Stimulated activated CD4-positive, alpha-beta T cell treated with anti-CD3 and anti-CD28 coated beads, Interleukin-12 subunit alpha, Interleukin-12 subunit beta, amount 100 ng/mL, for 4 hours (primary cell): ENCODE measurements at regions not wholly inside any gene's neighbourhood (a gene's known extent, or its start where the extent isn't known, plus 50 kb on each side); places are given as distances from the start of the nearest gene placed in this dataset.

Source experiments
- DNase-seq: peaks from one replicate; pipeline ENCODE4 v3.0.0-alpha.2; 2020

GRCh38 chr7:4616116-4616515 lies 66.0 kb upstream of the FOXK1 start:
- no peak for DNase-seq

GRCh38 chr7:4621396-4621795 lies 60.7 kb upstream of the FOXK1 start:
- no peak for DNase-seq

- DNase-seq, result no peak
Observed at GRCh38 chr7:4626318-4626845, 55.7 kb upstream of the FOXK1 start.

- no peak for DNase-seq
Observed at GRCh38 chr7:4629287-4629895, 52.7 kb upstream of the FOXK1 start.

GRCh38 chr7:4631380-4632179 lies 50.5 kb upstream of the FOXK1 start:
- DNase-seq, result no peak
